IMR-90 (cell line): ENCODE measurements at regions not wholly inside any gene's neighbourhood (a gene's known extent, or its start where the extent isn't known, plus 50 kb on each side); places are given as distances from the start of the nearest gene placed in this dataset.

Experiments used
- ATAC-seq: fragments of 200-7000 bp; cut with Tn5 transposase; 2 replicates; pipeline ENCODE4 v1.9.1; 2020; ENCODE audit warnings: low read depth, mild to moderate bottlenecking, moderate library complexity
- BruUV-seq: library from RNA; stranded (reverse); fragments of 400-500 nt; replicated peaks from 2 replicates; lab custom pipeline; 2021; lab: Mats Ljungman, UMichigan
- CTCF ChIA-PET: fragments of 300-600 bp; formaldehyde crosslinking; extraction: SDS; loops from one replicate; lab custom pipeline; 2021; ENCODE audit warnings: antibody characterized with exemption; lab: Yijun Ruan, JAX
- POLR2A ChIA-PET: fragments of 300-600 bp; sonication (Branson Sonifier 250); formaldehyde crosslinking; loops from one replicate; lab custom pipeline; 2022; ENCODE audit warnings: antibody characterized with exemption; ENCODE audit not compliant: unreplicated experiment; lab: Charles Lee
- DNase-seq: peaks from one replicate; pipeline ENCODE4 v3.0.0; 2013
- H2AFZ ChIP-seq: replicated peaks from 2 replicates; pipeline ENCODE3; 2013; ENCODE audit warnings: low read length, mild to moderate bottlenecking; ENCODE audit not compliant: poor library complexity
- H2AK5ac ChIP-seq: 2 replicates; pipeline ENCODE4 v1.6.1; 2013; ENCODE audit warnings: low read depth, low read length, inconsistent platforms
- H2AK9ac ChIP-seq: replicated peaks from 2 replicates; pipeline ENCODE3; 2013; ENCODE audit warnings: mild to moderate bottlenecking, low read depth, low read length, moderate library complexity; ENCODE audit not compliant: poor library complexity
- H2BK120ac ChIP-seq: 2 replicates; pipeline ENCODE4 v1.6.1; 2013; ENCODE audit warnings: low read depth, low read length, inconsistent platforms
- H2BK15ac ChIP-seq: 3 replicates; pipeline ENCODE4 v1.6.1; 2013; ENCODE audit warnings: low read depth, low read length, inconsistent platforms
- H2BK20ac ChIP-seq: 2 replicates; pipeline ENCODE4 v1.6.1; 2013; ENCODE audit warnings: low read depth, mild to moderate bottlenecking, inconsistent platforms, low read length, moderate library complexity
- H2BK5ac ChIP-seq: 2 replicates; pipeline ENCODE4 v1.6.1; 2013; ENCODE audit warnings: mild to moderate bottlenecking, low read depth, low read length, inconsistent platforms; ENCODE audit not compliant: poor library complexity, severe bottlenecking
- H3K14ac ChIP-seq: replicated peaks from 2 replicates; pipeline ENCODE4 v1.6.1; 2013; ENCODE audit warnings: low read depth, low read length, inconsistent platforms
- H3K18ac ChIP-seq: 2 replicates; pipeline ENCODE4 v1.6.1; 2013; ENCODE audit warnings: low read depth, low read length, control low read depth
- H3K23ac ChIP-seq: 2 replicates; pipeline ENCODE4 v1.6.1; 2013; ENCODE audit warnings: low read depth, low read length, inconsistent platforms
- H3K27ac ChIP-seq: 2 replicates; pipeline ENCODE4 v1.5.1; 2013; ENCODE audit warnings: mild to moderate bottlenecking, control low read depth, low read length; ENCODE audit not compliant: insufficient read depth
- H3K27me3 ChIP-seq: 2 replicates; pipeline ENCODE4 v1.6.1; 2013; ENCODE audit warnings: low read length; ENCODE audit not compliant: control insufficient read depth, insufficient read depth
- H3K36me3 ChIP-seq: 2 replicates; pipeline ENCODE4 v1.6.1; 2013; ENCODE audit warnings: low read length, mixed read lengths; ENCODE audit not compliant: control insufficient read depth, insufficient read depth
- H3K4ac ChIP-seq: 2 replicates; pipeline ENCODE4 v1.6.1; 2013; ENCODE audit warnings: low read depth, low read length, inconsistent platforms
- H3K4me1 ChIP-seq: 2 replicates; pipeline ENCODE4 v1.6.1; 2013; ENCODE audit warnings: low read length, mixed read lengths; ENCODE audit not compliant: control insufficient read depth, insufficient read depth
- H3K4me2 ChIP-seq: 2 replicates; pipeline ENCODE4 v1.6.1; 2013; ENCODE audit warnings: low read depth, mild to moderate bottlenecking, control low read depth, low read length, moderate library complexity
- H3K4me3 ChIP-seq: 2 replicates; pipeline ENCODE4 v1.5.1; 2013; ENCODE audit warnings: low read depth, mild to moderate bottlenecking, control low read depth, low read length, moderate library complexity; ENCODE audit not compliant: insufficient read depth
- H3K56ac ChIP-seq: 2 replicates; pipeline ENCODE4 v1.6.1; 2013; ENCODE audit warnings: low read length, inconsistent platforms; ENCODE audit not compliant: insufficient read depth; ENCODE audit errors: extremely low read depth
- H3K79me1 ChIP-seq, 2 experiments: 2 replicates each; pipeline ENCODE4 v1.6.1; 2013; ENCODE audit warnings: low read length in 2 of 2, inconsistent platforms in 1 of 2, low read depth in 1 of 2
- H3K9ac ChIP-seq: 2 replicates; pipeline ENCODE4 v1.6.1; 2013; ENCODE audit warnings: low read depth, low read length, control low read depth
- H3K9me1 ChIP-seq: 2 replicates; pipeline ENCODE4 v1.6.1; 2013; ENCODE audit warnings: low read length, inconsistent platforms; ENCODE audit not compliant: insufficient read depth
- H3K9me3 ChIP-seq: 2 replicates; pipeline ENCODE4 v1.6.1; 2013; ENCODE audit warnings: low read length; ENCODE audit not compliant: control insufficient read depth, insufficient read depth
- H4K20me1 ChIP-seq: 2 replicates; pipeline ENCODE4 v1.6.1; 2013; ENCODE audit warnings: low read length, inconsistent platforms; ENCODE audit not compliant: insufficient read depth
- H4K5ac ChIP-seq: 2 replicates; pipeline ENCODE4 v1.6.1; 2013; ENCODE audit warnings: mild to moderate bottlenecking, low read depth, low read length, control low read depth
- H4K8ac ChIP-seq, 2 experiments: 2 replicates each; pipeline ENCODE4 v1.6.1; 2013; ENCODE audit warnings: low read depth in 2 of 2, low read length in 2 of 2, control low read depth in 1 of 2, inconsistent platforms in 1 of 2
- H4K91ac ChIP-seq: 2 replicates; pipeline ENCODE4 v1.6.1; 2013; ENCODE audit warnings: low read depth, low read length, inconsistent platforms; ENCODE audit not compliant: insufficient read depth
- BHLHE40 ChIP-seq: fragments of 150-350 bp; IDR thresholded peaks from 2 replicates; pipeline ENCODE4 v1.6.1; 2016; ENCODE audit warnings: mild to moderate bottlenecking, low read depth, low read length
- CEBPB ChIP-seq: IDR thresholded peaks from 2 replicates; pipeline ENCODE4 v1.6.1; 2012; ENCODE audit warnings: low read depth, low read length, improper control_type of control experiment
- CHD1 ChIP-seq: IDR thresholded peaks from 2 replicates; pipeline ENCODE4 v1.6.1; 2012; ENCODE audit warnings: low read depth, low read length, improper control_type of control experiment
- FOS ChIP-seq: fragments of 150-350 bp; IDR thresholded peaks from 2 replicates; pipeline ENCODE4 v1.6.1; 2016; ENCODE audit warnings: low read depth, low read length
- MAFK ChIP-seq: IDR thresholded peaks from 2 replicates; pipeline ENCODE4 v1.6.1; 2012; ENCODE audit warnings: low read depth, low read length, improper control_type of control experiment
- MAZ ChIP-seq: IDR thresholded peaks from 2 replicates; pipeline ENCODE4 v1.6.1; 2012; ENCODE audit warnings: low read depth, mild to moderate bottlenecking, low read length, improper control_type of control experiment, moderate library complexity, borderline replicate concordance
- MXI1 ChIP-seq: IDR thresholded peaks from 2 replicates; pipeline ENCODE4 v1.6.1; 2012; ENCODE audit warnings: low read depth, mild to moderate bottlenecking, low read length, moderate library complexity, borderline replicate concordance
- NFE2L2 ChIP-seq: fragments of 150-350 bp; IDR thresholded peaks from 2 replicates; pipeline ENCODE4 v1.6.1; 2016; ENCODE audit warnings: low read depth, mild to moderate bottlenecking, low read length
- POLR2A ChIP-seq: IDR thresholded peaks from 2 replicates; pipeline ENCODE4 v1.6.1; 2012; ENCODE audit warnings: mild to moderate bottlenecking, low read depth, low read length
- RAD21 ChIP-seq: IDR thresholded peaks from 2 replicates; pipeline ENCODE4 v1.6.1; 2012; ENCODE audit warnings: low read length, improper control_type of control experiment
- RCOR1 ChIP-seq: IDR thresholded peaks from 2 replicates; pipeline ENCODE4 v1.6.1; 2012; ENCODE audit warnings: mild to moderate bottlenecking, low read length, improper control_type of control experiment; ENCODE audit not compliant: insufficient replicate concordance
- RFX5 ChIP-seq: IDR thresholded peaks from 2 replicates; pipeline ENCODE4 v1.8.0; 2012; ENCODE audit warnings: low read depth, mild to moderate bottlenecking, low read length, moderate library complexity
- SMC3 ChIP-seq: fragments of 150-350 bp; IDR thresholded peaks from 2 replicates; pipeline ENCODE4 v1.6.1; 2016; ENCODE audit warnings: low read depth, mild to moderate bottlenecking, antibody characterized with exemption, low read length, moderate library complexity
- dilution Hi-C: fragments of 300-500 bp; cut with HindIII; formaldehyde crosslinking; loops from one replicate; pipeline ENCODE4 v1.14.3; 2018; ENCODE audit warnings: low sequenced_read_pairs; ENCODE audit not compliant: unreplicated experiment
- in situ Hi-C: fragments of 300-500 bp; cut with MboI; formaldehyde crosslinking; loops from 3 replicates; pipeline ENCODE4 v1.14.3; 2019; ENCODE audit warnings: low sequenced_read_pairs, inconsistent platforms, mixed read lengths
- intact Hi-C: fragments of 100-400 bp; cut with micrococcal nuclease; formaldehyde crosslinking; loops from 2 replicates; pipeline ENCODE4 v1.10.0; 2022
- TF ChIP-seq, protein P1 (sequence below): conservative IDR thresholded peaks from 2 replicates; pipeline ENCODE4 v1.5.1; 2012; ENCODE audit warnings: mild to moderate bottlenecking, low read depth, low read length, improper control_type of control experiment
- TF ChIP-seq, protein P2 (sequence below): fragments of 150-350 bp; IDR thresholded peaks from 2 replicates; pipeline ENCODE4 v1.6.1; 2017; ENCODE audit warnings: mild to moderate bottlenecking, antibody characterized with exemption, low read length, low read depth
- TF ChIP-seq, protein P3 (sequence below): fragments of 150-350 bp; IDR thresholded peaks from 2 replicates; pipeline ENCODE4 v1.6.1; 2016; ENCODE audit warnings: low read depth, mild to moderate bottlenecking, low read length, moderate library complexity, borderline replicate concordance

DNA sequence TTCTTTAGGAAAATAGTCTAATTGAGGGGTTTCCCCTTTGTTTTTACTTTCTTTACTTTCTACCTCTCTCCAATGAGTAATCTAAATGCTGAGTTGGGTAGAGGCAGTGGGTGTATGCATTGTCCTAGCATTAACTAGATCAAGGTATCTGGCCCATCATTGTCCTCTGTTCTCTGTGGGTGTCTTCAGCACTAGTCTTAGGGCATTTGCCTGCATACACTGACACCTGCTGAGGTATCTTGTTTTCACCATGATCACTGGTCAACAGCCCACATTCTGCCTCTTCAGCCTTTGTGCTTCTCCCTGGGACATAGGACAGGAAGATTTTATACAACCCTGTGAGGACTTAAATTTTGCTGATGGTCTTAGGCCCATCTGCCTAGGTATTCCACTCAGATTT, 371.1 kb downstream of the RAB38 start:
- in situ Hi-C loops (no loop called here), intact Hi-C loops (no loop called here), dilution Hi-C loops (no loop called here)
- CTCF ChIA-PET: no interaction called here
- Histone ChIP-seq H4K91ac (no peak overlapping the region), H3K4me2 (no peak overlapping the region), H2BK120ac (no peak overlapping the region), H3K14ac (no peak overlapping the region), H3K9ac (no peak overlapping the region), H4K8ac (no peak overlapping the region), H3K4me1 (no peaks in the 10 kb centered on the region), H4K5ac (no peak overlapping the region), H3K79me1 (no peaks in the 10 kb centered on the region), H2BK5ac (no peak overlapping the region), H3K4ac (no peak overlapping the region), H2AK9ac (no peak overlapping the region), H3K9me3 (no peaks in the 10 kb centered on the region), H3K27me3 (no peaks in the 10 kb centered on the region), H3K56ac (no peak overlapping the region), H3K4me3 (no peak overlapping the region), H3K36me3 (no peaks in the 10 kb centered on the region), H2BK20ac (no peak overlapping the region), H2AK5ac (no peak overlapping the region), H4K20me1 (no peaks in the 10 kb centered on the region), H2BK15ac (no peak overlapping the region), H3K18ac (no peak overlapping the region), H2AFZ (no peak overlapping the region), H3K27ac (no peak overlapping the region), H3K9me1 (no peaks in the 10 kb centered on the region), H3K23ac (no peak overlapping the region)
- no TSS peak for BruUV-seq
- DNase-seq (no peak), ATAC-seq (no peak)
- TF ChIP-seq, protein P1, sequence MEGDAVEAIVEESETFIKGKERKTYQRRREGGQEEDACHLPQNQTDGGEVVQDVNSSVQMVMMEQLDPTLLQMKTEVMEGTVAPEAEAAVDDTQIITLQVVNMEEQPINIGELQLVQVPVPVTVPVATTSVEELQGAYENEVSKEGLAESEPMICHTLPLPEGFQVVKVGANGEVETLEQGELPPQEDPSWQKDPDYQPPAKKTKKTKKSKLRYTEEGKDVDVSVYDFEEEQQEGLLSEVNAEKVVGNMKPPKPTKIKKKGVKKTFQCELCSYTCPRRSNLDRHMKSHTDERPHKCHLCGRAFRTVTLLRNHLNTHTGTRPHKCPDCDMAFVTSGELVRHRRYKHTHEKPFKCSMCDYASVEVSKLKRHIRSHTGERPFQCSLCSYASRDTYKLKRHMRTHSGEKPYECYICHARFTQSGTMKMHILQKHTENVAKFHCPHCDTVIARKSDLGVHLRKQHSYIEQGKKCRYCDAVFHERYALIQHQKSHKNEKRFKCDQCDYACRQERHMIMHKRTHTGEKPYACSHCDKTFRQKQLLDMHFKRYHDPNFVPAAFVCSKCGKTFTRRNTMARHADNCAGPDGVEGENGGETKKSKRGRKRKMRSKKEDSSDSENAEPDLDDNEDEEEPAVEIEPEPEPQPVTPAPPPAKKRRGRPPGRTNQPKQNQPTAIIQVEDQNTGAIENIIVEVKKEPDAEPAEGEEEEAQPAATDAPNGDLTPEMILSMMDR: no peak
- TF ChIP-seq RFX5 (no peak), SMC3 (no peak), FOS (no peak), MAZ (no peak), RCOR1 (no peak), CHD1 (no peak), POLR2A (no peak), MAFK (no peak), RAD21 (no peak), CEBPB (no peak), NFE2L2 (no peak), BHLHE40 (no peak), MXI1 (no peak)
- TF ChIP-seq, protein P2, sequence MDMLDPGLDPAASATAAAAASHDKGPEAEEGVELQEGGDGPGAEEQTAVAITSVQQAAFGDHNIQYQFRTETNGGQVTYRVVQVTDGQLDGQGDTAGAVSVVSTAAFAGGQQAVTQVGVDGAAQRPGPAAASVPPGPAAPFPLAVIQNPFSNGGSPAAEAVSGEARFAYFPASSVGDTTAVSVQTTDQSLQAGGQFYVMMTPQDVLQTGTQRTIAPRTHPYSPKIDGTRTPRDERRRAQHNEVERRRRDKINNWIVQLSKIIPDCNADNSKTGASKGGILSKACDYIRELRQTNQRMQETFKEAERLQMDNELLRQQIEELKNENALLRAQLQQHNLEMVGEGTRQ: no peak
- TF ChIP-seq, protein P3, sequence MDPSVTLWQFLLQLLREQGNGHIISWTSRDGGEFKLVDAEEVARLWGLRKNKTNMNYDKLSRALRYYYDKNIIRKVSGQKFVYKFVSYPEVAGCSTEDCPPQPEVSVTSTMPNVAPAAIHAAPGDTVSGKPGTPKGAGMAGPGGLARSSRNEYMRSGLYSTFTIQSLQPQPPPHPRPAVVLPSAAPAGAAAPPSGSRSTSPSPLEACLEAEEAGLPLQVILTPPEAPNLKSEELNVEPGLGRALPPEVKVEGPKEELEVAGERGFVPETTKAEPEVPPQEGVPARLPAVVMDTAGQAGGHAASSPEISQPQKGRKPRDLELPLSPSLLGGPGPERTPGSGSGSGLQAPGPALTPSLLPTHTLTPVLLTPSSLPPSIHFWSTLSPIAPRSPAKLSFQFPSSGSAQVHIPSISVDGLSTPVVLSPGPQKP: no peak
- POLR2A ChIA-PET: no interaction called here
